Aorta (tissue), 5 donors: ENCODE measurements at regions not wholly inside any gene's neighbourhood (a gene's known extent, or its start where the extent isn't known, plus 50 kb on each side); places are given as distances from the start of the nearest gene placed in this dataset.

Experiments used
- ATAC-seq: fragments of 200-7000 bp; cut with Tn5 transposase; one replicate; pipeline ENCODE4 v1.9.1; 2022; ENCODE audit warnings: moderate library complexity; ENCODE audit not compliant: low FRiP score
- DNase-seq, 2 donors: peaks; one replicate each; pipeline ENCODE4 v3.0.0-alpha.2; 2020
- H3K27ac ChIP-seq, 2 donors: one replicate each; pipeline ENCODE4 v1.5.1; 2013; ENCODE audit warnings: low read length in 2 of 2, mild to moderate bottlenecking in 2 of 2, moderate library complexity in 2 of 2, control low read depth in 1 of 2, inconsistent platforms in 1 of 2, low read depth in 1 of 2
- H3K27me3 ChIP-seq, 2 donors: one replicate each; pipeline ENCODE4 v1.6.1; 2013; ENCODE audit warnings: control low read depth in 1 of 2, low read length in 1 of 2, mild to moderate bottlenecking in 1 of 2, moderate library complexity in 1 of 2; ENCODE audit not compliant: insufficient read depth in 2 of 2, control insufficient read depth in 1 of 2
- H3K36me3 ChIP-seq, 2 donors: one replicate each; pipeline ENCODE4 v1.6.1; 2013; ENCODE audit warnings: control low read depth in 1 of 2, low read length in 1 of 2, mild to moderate bottlenecking in 1 of 2; ENCODE audit not compliant: insufficient read depth in 2 of 2, control insufficient read depth in 1 of 2
- H3K4me1 ChIP-seq, 2 donors: one replicate each; pipeline ENCODE4 v1.6.1; 2013; ENCODE audit warnings: low read length in 2 of 2, control low read depth in 1 of 2, mild to moderate bottlenecking in 1 of 2, moderate library complexity in 1 of 2; ENCODE audit not compliant: insufficient read depth in 2 of 2, control insufficient read depth in 1 of 2
- H3K4me3 ChIP-seq, 2 donors: one replicate each; pipeline ENCODE4 v1.5.1; 2013; ENCODE audit warnings: low read length in 2 of 2, control low read depth in 1 of 2, mild to moderate bottlenecking in 1 of 2
- H3K9me3 ChIP-seq: one replicate; pipeline ENCODE4 v1.6.1; 2013; ENCODE audit warnings: mild to moderate bottlenecking, low read length; ENCODE audit not compliant: control insufficient read depth
- WGBS, 2 donors: extraction: QIAGEN DNeasy Blood & Tissue Kit; methylation state at CpG; one replicate each; pipeline ENCODE4 v1.1.7; 2013; 5-methylcytosine and 5-hydroxymethylcytosine counted together
- intact Hi-C, 2 donors: fragments of 100-400 bp; cut with DNase I; formaldehyde crosslinking; loops; one replicate each; pipeline versions ENCODE4 v1.14.2 to v1.15.0; 2022
- donor health status: healthy with polysubstance abuse.
- donor health status: Bipolar disorder and iron deficiency.
- donor health status: DM: no; HTN: no; CAD: no.
- donor health status: DM: no; HTN: no; CAD: no.
- donor health status: DM: yes; HTN: yes; CAD: no.

DNA sequence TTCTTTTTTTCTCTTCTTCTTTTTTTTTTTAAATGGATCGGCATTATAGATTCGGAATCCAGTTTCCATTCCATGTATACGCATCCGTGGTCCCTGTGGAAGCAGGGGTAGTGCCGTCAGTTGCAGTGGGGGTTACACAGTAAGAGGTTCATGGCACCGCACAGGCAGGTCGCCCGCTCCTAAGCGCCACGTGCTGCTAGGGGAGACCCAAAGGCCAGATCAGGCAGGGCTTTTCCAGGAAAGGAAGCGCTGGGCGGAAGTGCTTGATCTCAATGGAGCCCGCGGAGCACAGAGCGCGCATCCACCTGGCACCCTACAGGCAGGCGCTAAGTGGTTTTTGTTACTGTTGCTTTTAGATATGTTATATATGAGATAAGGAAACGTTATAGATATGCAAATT is 174.8 kb upstream of the OR13F1 start:
- no peak overlapping the region for H3K4me3 ChIP-seq
- ATAC-seq = no peak
- no peaks in the 10 kb centered on the region for H3K27me3 ChIP-seq
- H3K36me3 ChIP-seq = no peaks in the 10 kb centered on the region
- H3K9me3 ChIP-seq = peaks cover 2% of the 10 kb centered on the region
- WGBS, 2 donors = 92 to 93% methylated on average over 18 of the region's 18 CpGs
- intact Hi-C loops = no loop called here
- no peak overlapping the region for H3K27ac ChIP-seq
- DNase-seq = no peak
- H3K4me1 ChIP-seq = peaks cover 0 to 3% of the 10 kb centered on the region in 2 donors

DNA sequence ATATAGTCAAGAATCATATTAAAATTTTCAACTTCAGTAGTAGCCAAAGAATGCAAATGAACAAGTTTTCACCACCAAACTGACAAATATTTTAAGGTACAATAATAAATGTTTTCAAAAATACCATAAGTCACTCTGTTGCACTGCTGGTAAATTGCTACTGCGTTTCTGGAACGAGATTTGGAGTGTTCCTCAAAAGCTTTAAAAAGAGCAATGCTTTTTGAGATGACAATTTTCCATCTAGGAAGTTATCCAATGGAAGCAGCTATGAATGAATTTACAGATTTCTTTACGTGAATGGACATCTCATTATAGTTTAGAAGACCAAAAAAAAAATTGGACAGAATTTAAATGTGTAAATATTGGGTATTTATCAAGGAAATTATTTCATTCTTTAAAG is 173.2 kb upstream of the OR13F1 start:
- Histone ChIP-seq H3K27me3 (no peaks in the 10 kb centered on the region), H3K27ac (no peak overlapping the region), H3K4me1 (peaks cover 0 to 3% of the 10 kb centered on the region in 2 donors), H3K9me3 (peaks cover 6% of the 10 kb centered on the region), H3K36me3 (no peaks in the 10 kb centered on the region), H3K4me3 (no peak overlapping the region)
- ATAC-seq = no peak
- 40 to 54% methylated on average over 3 of the region's 3 CpGs for WGBS, 2 donors
- no peak for DNase-seq
- intact Hi-C loops = no loop called here

DNA sequence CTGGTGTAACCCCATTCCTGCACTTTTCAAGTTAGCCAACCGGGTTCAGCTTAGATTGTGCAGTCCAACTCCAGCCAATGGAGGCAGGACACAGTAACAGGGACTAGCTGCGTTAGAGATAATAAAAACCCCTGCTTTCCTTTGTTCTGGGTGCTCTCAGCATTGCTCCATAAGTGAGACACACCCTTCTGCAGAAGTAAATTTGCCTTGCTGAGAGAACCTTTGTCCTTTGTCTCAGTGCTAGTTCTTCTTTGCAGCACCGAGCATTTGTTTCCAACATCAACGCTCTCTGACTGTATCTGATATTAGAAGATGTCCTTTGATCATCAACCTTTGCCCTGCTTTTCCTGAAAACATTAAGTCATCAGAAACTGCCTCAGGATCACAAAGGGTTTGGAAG is 169.5 kb upstream of the OR13F1 start:
- ATAC-seq (no peak), DNase-seq (no peak)
- WGBS, 2 donors = 86 to 92% methylated on average over 4 of the region's 4 CpGs
- Histone ChIP-seq H3K27ac (no peak overlapping the region), H3K4me3 (no peak overlapping the region), H3K36me3 (no peaks in the 10 kb centered on the region), H3K27me3 (no peaks in the 10 kb centered on the region), H3K4me1 (no peaks in the 10 kb centered on the region), H3K9me3 (peaks cover 6% of the 10 kb centered on the region)
- intact Hi-C loops = no loop called here

DNA sequence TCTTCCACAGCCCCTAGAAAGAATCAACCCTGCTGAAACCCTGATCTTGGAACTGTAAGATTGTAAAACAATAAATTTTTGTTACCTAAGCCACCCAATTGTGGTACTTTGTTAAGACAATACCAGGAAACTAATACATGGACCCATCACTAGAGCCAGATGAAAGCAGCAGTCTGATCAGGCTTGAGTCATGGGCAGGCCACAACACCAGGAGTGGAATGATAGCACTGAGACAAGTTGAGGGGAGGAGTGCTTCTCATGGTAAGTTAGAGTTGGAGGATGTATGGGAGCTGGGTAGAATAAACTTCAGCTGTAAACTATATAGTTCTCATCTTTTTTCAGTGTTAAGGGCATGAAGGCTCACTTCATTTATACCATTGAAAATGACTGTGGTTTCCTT is 164.4 kb upstream of the OR13F1 start:
- peaks cover 2% of the 10 kb centered on the region for H3K9me3 ChIP-seq
- H3K27me3 ChIP-seq = no peaks in the 10 kb centered on the region
- H3K4me1 ChIP-seq = no peaks in the 10 kb centered on the region
- no peak for ATAC-seq
- intact Hi-C loops = no loop called here
- no peak overlapping the region for H3K4me3 ChIP-seq
- H3K36me3 ChIP-seq = no peaks in the 10 kb centered on the region
- H3K27ac ChIP-seq = no peak overlapping the region
- no peak for DNase-seq

DNA sequence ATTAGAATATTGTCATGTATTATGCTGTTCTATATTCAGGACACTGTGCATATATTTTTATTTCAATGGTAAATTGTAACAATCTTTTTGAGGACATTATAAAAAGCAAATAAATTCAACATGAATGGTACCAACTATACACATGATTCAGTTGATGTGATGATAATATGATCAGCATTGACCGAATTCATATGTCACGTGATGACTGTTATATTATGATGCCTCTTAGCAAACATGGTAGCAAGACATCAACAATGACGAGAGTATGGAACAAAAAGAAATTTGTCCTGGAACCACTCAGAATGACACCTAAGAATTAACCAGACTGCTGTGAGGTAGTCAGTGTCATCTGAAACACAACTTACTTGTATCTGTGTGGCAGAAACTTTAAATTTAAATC is 161.5 kb upstream of the OR13F1 start:
- Histone ChIP-seq H3K36me3 (no peaks in the 10 kb centered on the region), H3K27me3 (no peaks in the 10 kb centered on the region), H3K4me1 (no peaks in the 10 kb centered on the region), H3K4me3 (no peak overlapping the region), H3K27ac (no peak overlapping the region), H3K9me3 (peaks cover 2% of the 10 kb centered on the region)
- intact Hi-C loops = no loop called here
- no peak for DNase-seq
- 90 to 92% methylated on average over 3 of the region's 3 CpGs for WGBS, 2 donors
- no peak for ATAC-seq

DNA sequence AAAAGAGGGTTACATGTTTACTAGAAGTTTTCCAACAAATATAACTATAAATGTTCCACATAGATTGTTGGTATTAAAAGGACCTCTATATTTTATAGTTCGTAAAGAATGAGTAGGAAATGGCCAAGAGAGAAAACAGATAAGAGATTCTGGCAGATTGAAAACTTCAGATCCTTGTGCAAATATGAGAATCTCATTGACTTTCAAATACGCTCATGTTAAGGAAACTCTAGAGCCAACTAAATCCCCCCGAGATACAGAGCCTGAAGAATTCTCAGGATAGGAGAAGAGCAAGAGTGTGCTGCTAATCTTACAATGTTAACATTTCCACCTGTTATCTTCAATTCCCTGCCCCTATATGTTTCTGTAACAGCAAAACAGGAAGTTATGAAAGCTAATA is 159.0 kb upstream of the OR13F1 start:
- Histone ChIP-seq H3K36me3 (no peaks in the 10 kb centered on the region), H3K9me3 (no peaks in the 10 kb centered on the region), H3K27ac (no peak overlapping the region), H3K4me1 (no peaks in the 10 kb centered on the region), H3K4me3 (no peak overlapping the region), H3K27me3 (no peaks in the 10 kb centered on the region)
- intact Hi-C loops = no loop called here
- DNase-seq = no peak
- WGBS, 2 donors = 68 to 75% methylated on average over 3 of the region's 3 CpGs
- ATAC-seq = no peak

DNA sequence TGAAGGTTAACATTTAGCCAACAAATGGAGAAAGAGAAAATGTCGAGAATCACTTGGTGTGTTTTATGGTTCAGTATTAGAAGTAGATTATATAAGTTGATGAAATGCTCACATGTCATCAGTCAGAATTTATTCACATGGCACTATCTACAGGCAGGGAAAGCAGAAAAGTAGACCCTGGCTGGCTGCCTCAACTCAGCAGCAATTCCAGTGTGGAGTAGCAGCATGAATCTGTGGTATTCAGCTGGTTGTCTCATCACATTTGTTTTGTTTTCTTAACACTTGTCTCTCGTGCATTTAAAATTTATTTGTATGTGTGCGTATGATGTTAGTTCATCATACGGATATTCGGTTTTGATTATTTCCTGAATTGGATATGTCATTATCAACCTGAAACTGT is 153.5 kb upstream of the OR13F1 start:
- Histone ChIP-seq H3K27ac (no peak overlapping the region), H3K36me3 (no peaks in the 10 kb centered on the region)
- intact Hi-C loops = no loop called here

DNA sequence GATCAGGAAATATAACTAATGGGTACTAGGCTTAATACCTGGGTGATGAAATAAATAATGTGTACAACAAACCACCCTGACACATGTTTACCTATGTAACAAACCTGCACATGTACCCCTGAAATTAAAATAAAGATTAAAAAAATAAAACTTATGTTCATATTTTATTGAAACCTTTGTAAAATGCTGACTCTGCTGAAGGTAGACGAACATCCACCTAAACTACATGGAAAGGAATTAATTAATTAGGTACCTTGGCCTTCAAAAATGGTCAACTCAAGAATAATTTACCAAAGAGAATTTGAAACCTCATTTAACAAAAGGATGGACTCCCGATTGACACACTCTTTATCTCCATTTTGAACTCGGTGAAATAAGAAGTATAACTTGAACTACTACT is 152.3 kb upstream of the OR13F1 start:
- no peak for DNase-seq
- H3K4me3 ChIP-seq = no peak overlapping the region
- 89 to 96% methylated on average over 3 of the region's 3 CpGs for WGBS, 2 donors
- intact Hi-C loops = no loop called here
- ATAC-seq = no peak
- H3K36me3 ChIP-seq = no peaks in the 10 kb centered on the region
- no peak overlapping the region for H3K27ac ChIP-seq
- H3K4me1 ChIP-seq = no peaks in the 10 kb centered on the region
- H3K27me3 ChIP-seq = no peaks in the 10 kb centered on the region
- H3K9me3 ChIP-seq = no peaks in the 10 kb centered on the region

More for the DNA sequence above, 153.5 kb upstream of the OR13F1 start:
- no peak overlapping the region for H3K4me3 ChIP-seq
- H3K9me3 ChIP-seq = no peaks in the 10 kb centered on the region
- ATAC-seq = no peak
- H3K4me1 ChIP-seq = no peaks in the 10 kb centered on the region
- H3K27me3 ChIP-seq = no peaks in the 10 kb centered on the region
- no peak for DNase-seq
- 44 to 58% methylated on average over 5 of the region's 5 CpGs for WGBS, 2 donors

DNA sequence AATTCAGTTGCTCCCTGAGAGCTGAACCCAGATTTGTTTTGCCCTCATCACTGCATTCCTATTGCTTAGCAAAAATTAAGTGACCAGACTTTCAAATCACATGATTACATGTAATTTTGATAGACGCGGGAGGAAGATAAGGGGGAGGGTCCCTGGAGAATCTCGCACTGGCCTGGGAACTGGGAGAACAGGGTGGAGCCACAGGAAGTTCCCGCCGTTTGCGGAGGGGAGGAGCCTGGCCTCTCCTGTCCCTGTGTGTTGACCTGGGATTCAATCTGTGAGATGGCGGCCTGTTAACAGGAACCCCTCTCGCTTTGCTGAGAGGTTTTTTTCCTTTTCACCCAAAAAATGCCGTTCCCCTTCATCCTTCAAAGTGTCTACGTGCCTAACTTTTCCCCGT is 142.9 kb upstream of the OR13F1 start:
- Histone ChIP-seq H3K4me3 (no peak overlapping the region), H3K27ac (no peak overlapping the region), H3K36me3 (no peaks in the 10 kb centered on the region), H3K9me3 (no peaks in the 10 kb centered on the region), H3K4me1 (peaks cover 0 to 1% of the 10 kb centered on the region in 2 donors), H3K27me3 (no peaks in the 10 kb centered on the region)
- ATAC-seq (no peak), DNase-seq (no peak)
- intact Hi-C loops = no loop called here
- 69 to 76% methylated on average over 11 of the region's 11 CpGs for WGBS, 2 donors
